HEK293 (cell line): ENCODE measurements at regions not wholly inside any gene's neighbourhood (a gene's known extent, or its start where the extent isn't known, plus 50 kb on each side); places are given as distances from the start of the nearest gene placed in this dataset.

Experiments used
- ZBTB17 ChIP-seq: fragments of 450-650 bp; formaldehyde crosslinking; IDR thresholded peaks from 2 replicates; pipeline ENCODE4 v1.5.1; 2016; ENCODE audit warnings: missing biosample characterization, missing genetic modification characterization
- ZFP37 ChIP-seq: fragments of 450-650 bp; formaldehyde crosslinking; IDR thresholded peaks from 2 replicates; pipeline ENCODE4 v1.5.1; 2016; ENCODE audit warnings: missing biosample characterization, missing genetic modification characterization
- ZNF274 ChIP-seq, 2 experiments: fragments of 200-500 bp in 1 of 2; fragments of 450-650 bp in 1 of 2; sonication (Bioruptor generic) in 1 of 2; formaldehyde crosslinking in 1 of 2; IDR thresholded peaks; 2 replicates each; pipeline versions ENCODE4 v1.5.1 to v1.6.1; 2014 to 2016; ENCODE audit warnings: borderline replicate concordance in 1 of 2, inconsistent platforms in 1 of 2, low read length in 1 of 2, missing biosample characterization in 1 of 2, missing genetic modification characterization in 1 of 2
- ZNF707 ChIP-seq: fragments of 450-650 bp; formaldehyde crosslinking; IDR thresholded peaks from 2 replicates; pipeline ENCODE4 v1.5.1; 2016; ENCODE audit warnings: missing biosample characterization, missing genetic modification characterization
- ZNF768 ChIP-seq: fragments of 450-650 bp; formaldehyde crosslinking; IDR thresholded peaks from 2 replicates; pipeline ENCODE4 v1.5.1; 2018; ENCODE audit warnings: missing biosample characterization, mild to moderate bottlenecking, missing genetic modification characterization
- TF ChIP-seq, protein P1 (sequence below): fragments of 450-650 bp; formaldehyde crosslinking; IDR thresholded peaks from 2 replicates; pipeline ENCODE4 v1.5.1; 2016; ENCODE audit warnings: missing biosample characterization, missing genetic modification characterization
- TF ChIP-seq, protein P2 (sequence below): sonication (generic); formaldehyde crosslinking; IDR thresholded peaks from 2 replicates; pipeline ENCODE4 v1.8.1; 2022; ENCODE audit warnings: mild to moderate bottlenecking, moderate library complexity, missing genetic modification reagents

DNA sequence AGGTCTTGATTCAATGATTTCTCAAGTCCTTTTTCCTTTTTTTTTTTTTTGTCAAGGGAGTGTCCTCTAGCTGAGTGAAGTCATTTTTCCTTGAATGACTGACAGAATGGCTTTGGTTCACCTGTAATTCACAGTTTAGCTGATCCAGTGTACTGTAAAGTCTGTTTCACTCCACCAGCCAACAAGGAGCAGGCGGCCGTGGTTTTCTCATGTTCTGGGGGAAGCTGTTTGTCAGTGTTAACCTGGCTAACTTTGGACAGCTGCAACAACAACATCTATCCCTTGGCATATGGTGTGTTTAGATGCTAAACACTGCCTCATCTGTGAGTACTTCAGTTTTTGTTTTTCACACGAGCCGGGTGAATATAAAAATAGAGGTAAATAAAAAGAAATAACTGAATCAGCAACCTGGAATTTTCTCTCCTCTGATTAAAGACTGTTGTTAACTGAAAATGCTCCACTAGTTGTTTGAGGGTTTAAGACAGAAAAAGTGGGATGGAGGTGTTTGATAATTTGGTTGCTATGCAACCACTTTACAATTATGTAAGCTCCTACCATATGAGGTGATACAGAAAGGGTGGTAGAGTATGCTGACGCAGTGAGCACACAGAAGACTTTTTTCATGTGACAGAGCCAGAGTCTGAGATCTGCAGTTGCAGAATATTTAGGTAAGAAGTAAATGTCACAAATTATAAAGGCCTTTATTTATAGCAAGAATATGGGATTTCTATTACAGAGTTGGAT, 50.3 kb upstream of the SLC2A13 start:
- TF ChIP-seq ZNF274 (IDR thresholded peaks at IDR 0.05; ENCODE audit: low read length) (no peak), ZNF274 (tag by site-specific recombination; IDR thresholded peaks at IDR 0.05; ENCODE audit: borderline replicate concordance) (no peak), ZNF707 (tag by site-specific recombination) (no peak), ZBTB17 (no peak), ZNF768 (tag by site-specific recombination) (no peak), ZFP37 (tag by site-specific recombination) (no peak)
- TF ChIP-seq, protein P1, sequence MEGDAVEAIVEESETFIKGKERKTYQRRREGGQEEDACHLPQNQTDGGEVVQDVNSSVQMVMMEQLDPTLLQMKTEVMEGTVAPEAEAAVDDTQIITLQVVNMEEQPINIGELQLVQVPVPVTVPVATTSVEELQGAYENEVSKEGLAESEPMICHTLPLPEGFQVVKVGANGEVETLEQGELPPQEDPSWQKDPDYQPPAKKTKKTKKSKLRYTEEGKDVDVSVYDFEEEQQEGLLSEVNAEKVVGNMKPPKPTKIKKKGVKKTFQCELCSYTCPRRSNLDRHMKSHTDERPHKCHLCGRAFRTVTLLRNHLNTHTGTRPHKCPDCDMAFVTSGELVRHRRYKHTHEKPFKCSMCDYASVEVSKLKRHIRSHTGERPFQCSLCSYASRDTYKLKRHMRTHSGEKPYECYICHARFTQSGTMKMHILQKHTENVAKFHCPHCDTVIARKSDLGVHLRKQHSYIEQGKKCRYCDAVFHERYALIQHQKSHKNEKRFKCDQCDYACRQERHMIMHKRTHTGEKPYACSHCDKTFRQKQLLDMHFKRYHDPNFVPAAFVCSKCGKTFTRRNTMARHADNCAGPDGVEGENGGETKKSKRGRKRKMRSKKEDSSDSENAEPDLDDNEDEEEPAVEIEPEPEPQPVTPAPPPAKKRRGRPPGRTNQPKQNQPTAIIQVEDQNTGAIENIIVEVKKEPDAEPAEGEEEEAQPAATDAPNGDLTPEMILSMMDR (tag by site-specific recombination): no peak
- TF ChIP-seq, protein P2, sequence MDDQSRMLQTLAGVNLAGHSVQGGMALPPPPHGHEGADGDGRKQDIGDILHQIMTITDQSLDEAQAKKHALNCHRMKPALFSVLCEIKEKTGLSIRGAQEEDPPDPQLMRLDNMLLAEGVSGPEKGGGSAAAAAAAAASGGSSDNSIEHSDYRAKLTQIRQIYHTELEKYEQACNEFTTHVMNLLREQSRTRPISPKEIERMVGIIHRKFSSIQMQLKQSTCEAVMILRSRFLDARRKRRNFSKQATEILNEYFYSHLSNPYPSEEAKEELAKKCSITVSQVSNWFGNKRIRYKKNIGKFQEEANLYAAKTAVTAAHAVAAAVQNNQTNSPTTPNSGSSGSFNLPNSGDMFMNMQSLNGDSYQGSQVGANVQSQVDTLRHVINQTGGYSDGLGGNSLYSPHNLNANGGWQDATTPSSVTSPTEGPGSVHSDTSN (CRISPR knock-in tag): no peak
